Keratinocyte (primary cell): ENCODE measurements at regions not wholly inside any gene's neighbourhood (a gene's known extent, or its start where the extent isn't known, plus 50 kb on each side); places are given as distances from the start of the nearest gene placed in this dataset.
A peak's percentile ranks its signal among the peaks of the same experiment; 100 is the strongest.

Source experiments
- DNase-seq: peaks from one replicate; pipeline ENCODE4 v3.0.0-alpha.2; 2011; ENCODE audit warnings: low read depth, missing footprints, low spot score
- FAIRE-seq: peaks from 2 replicates; lab custom pipeline; 2011; peaks lifted over from hg19 to GRCh38; lab: Jason Lieb, UNC
- H2AFZ ChIP-seq: 2 replicates; pipeline ENCODE4 v1.6.0; 2012; ENCODE audit warnings: low read length, control low read depth, inconsistent platforms; ENCODE audit not compliant: control insufficient read depth
- H3K27ac ChIP-seq: 2 replicates; pipeline ENCODE4 v1.5.1; 2011; ENCODE audit warnings: low read length; ENCODE audit not compliant: control insufficient read depth, insufficient read depth
- H3K27me3 ChIP-seq: 3 replicates; pipeline ENCODE4 v1.6.0; 2011; ENCODE audit warnings: low read length; ENCODE audit not compliant: control insufficient read depth, insufficient read depth; ENCODE audit errors: extremely low read depth
- H3K36me3 ChIP-seq, 2 experiments: 2 replicates in 1 of 2; 3 replicates in 1 of 2; pipeline ENCODE4 v1.5.1; 2011; ENCODE audit warnings: low read length in 2 of 2, mild to moderate bottlenecking in 1 of 2; ENCODE audit not compliant: control insufficient read depth in 2 of 2, insufficient read depth in 2 of 2; ENCODE audit errors: extremely low read depth in 1 of 2
- H3K4me1 ChIP-seq: 3 replicates; pipeline ENCODE4 v1.5.1; 2011; ENCODE audit warnings: low read length; ENCODE audit not compliant: control insufficient read depth, insufficient read depth; ENCODE audit errors: extremely low read depth
- H3K4me2 ChIP-seq: 3 replicates; pipeline ENCODE4 v1.6.0; 2011; ENCODE audit warnings: low read depth, low read length; ENCODE audit not compliant: control insufficient read depth, insufficient read depth; ENCODE audit errors: extremely low read depth
- H3K4me3 ChIP-seq, 3 experiments: fragments of 200-600 bp in 1 of 3; sonication (generic) in 1 of 3; 2 replicates in 2 of 3; 3 replicates in 1 of 3; pipeline ENCODE4 v1.5.1; 2011 to 2016; ENCODE audit warnings: low read length in 3 of 3, mild to moderate bottlenecking in 3 of 3, control low read depth in 2 of 3, inconsistent platforms in 1 of 3, low read depth in 1 of 3, mixed read lengths in 1 of 3, mixed run types in 1 of 3, moderate library complexity in 1 of 3; ENCODE audit not compliant: control insufficient read depth in 2 of 3, insufficient read depth in 2 of 3; ENCODE audit errors: extremely low read depth in 1 of 3
- H3K79me2 ChIP-seq: 2 replicates; pipeline ENCODE4 v1.6.0; 2012; ENCODE audit warnings: low read length; ENCODE audit not compliant: control insufficient read depth, insufficient read depth
- H3K9ac ChIP-seq: 3 replicates; pipeline ENCODE4 v1.6.0; 2011; ENCODE audit warnings: low read length; ENCODE audit not compliant: control insufficient read depth, insufficient read depth; ENCODE audit errors: extremely low read depth
- H3K9me1 ChIP-seq: 3 replicates; pipeline ENCODE4 v1.6.0; 2011; ENCODE audit warnings: low read length; ENCODE audit not compliant: control insufficient read depth, insufficient read depth; ENCODE audit errors: extremely low read depth
- H3K9me3 ChIP-seq: 2 replicates; pipeline ENCODE4 v1.5.1; 2012; ENCODE audit warnings: low read depth, low read length; ENCODE audit not compliant: control insufficient read depth
- H4K20me1 ChIP-seq: 3 replicates; pipeline ENCODE4 v1.6.0; 2011; ENCODE audit warnings: low read length; ENCODE audit not compliant: control insufficient read depth, insufficient read depth; ENCODE audit errors: extremely low read depth
- CTCF ChIP-seq, 3 experiments: IDR thresholded peaks in 1 of 3; conservative IDR thresholded peaks in 1 of 3; optimal IDR thresholded peaks in 1 of 3; 2 replicates in 2 of 3; 3 replicates in 1 of 3; pipeline versions ENCODE3 to v1.5.1; 2011; ENCODE audit warnings: low read length in 3 of 3, mild to moderate bottlenecking in 3 of 3, moderate library complexity in 2 of 3, control low read depth in 1 of 3, inconsistent platforms in 1 of 3; ENCODE audit not compliant: insufficient read depth in 2 of 3; ENCODE audit errors: extremely low read depth in 1 of 3
- EZH2 ChIP-seq: IDR thresholded peaks from one replicate; pipeline ENCODE4 v1.6.1; 2012; ENCODE audit warnings: inconsistent platforms, mild to moderate bottlenecking, low read length, moderate library complexity
- dilution Hi-C: fragments of 300-500 bp; cut with MboI; formaldehyde crosslinking; loops from one replicate; pipeline ENCODE4 v1.7.0; 2020; ENCODE audit warnings: low sequenced_read_pairs; ENCODE audit not compliant: extremely low pct_ligation_motif_present

GRCh38 chr18:2412996-2413751 is 158.1 kb downstream of the METTL4 start:
- Histone ChIP-seq H3K27ac (no peak overlapping the region), H3K27me3 (no peaks in the 10 kb centered on the region), H3K9me3 (no peaks in the 10 kb centered on the region), H3K9ac (no peak overlapping the region), H3K4me1 (peaks cover 34% of the 10 kb centered on the region), H3K79me2 (no peaks in the 10 kb centered on the region), H3K4me2 (no peak overlapping the region), H2AFZ (peak overlapping the region; percentile 5), H3K4me3 (no peak overlapping the region), H3K36me3 (no peaks in the 10 kb centered on the region), H4K20me1 (no peaks in the 10 kb centered on the region), H3K9me1 (no peaks in the 10 kb centered on the region)
- DNase-seq: no peak
- dilution Hi-C loops: no loop called here
- peak; percentile 5 for FAIRE-seq
- TF ChIP-seq EZH2: no peak
- TF ChIP-seq CTCF (optimal IDR thresholded peaks at IDR 0.05 in 1 of 3, IDR thresholded peaks at IDR 0.05 in 1 of 3, conservative IDR thresholded peaks at IDR 0.05 in 1 of 3; ENCODE audit: extremely low read depth in 1 of 3, insufficient read depth in 2 of 3, low read length in 3 of 3): no peak

DNA sequence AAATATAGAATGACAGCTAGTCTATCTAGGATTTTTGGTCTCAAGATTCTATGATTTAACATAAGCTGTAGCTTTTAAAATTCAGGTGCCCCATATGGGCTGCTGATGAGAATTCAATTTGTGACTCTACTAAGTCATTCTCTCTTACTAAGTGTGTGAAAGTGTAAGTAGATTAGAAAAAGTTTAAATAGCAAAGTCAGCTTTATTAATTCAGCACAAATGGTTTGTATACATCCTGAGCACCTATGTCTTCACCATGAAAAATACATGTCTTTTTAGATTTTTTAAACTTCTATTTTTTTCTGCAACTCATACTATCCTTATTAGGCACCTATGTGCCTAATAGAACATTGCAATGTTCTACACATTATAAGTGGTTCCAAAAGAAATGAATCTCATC is 157.1 kb downstream of the METTL4 start:
- Histone ChIP-seq H3K4me3 (no peak overlapping the region), H3K9me1 (no peaks in the 10 kb centered on the region), H3K79me2 (no peaks in the 10 kb centered on the region), H3K9me3 (no peaks in the 10 kb centered on the region), H3K4me1 (peaks cover 34% of the 10 kb centered on the region), H4K20me1 (no peaks in the 10 kb centered on the region), H3K4me2 (no peak overlapping the region), H3K36me3 (no peaks in the 10 kb centered on the region), H3K9ac (no peak overlapping the region), H3K27ac (no peak overlapping the region), H2AFZ (no peak overlapping the region), H3K27me3 (no peaks in the 10 kb centered on the region)
- DNase-seq (no peak), FAIRE-seq (no peak)
- no peak for TF ChIP-seq CTCF (optimal IDR thresholded peaks at IDR 0.05 in 1 of 3, IDR thresholded peaks at IDR 0.05 in 1 of 3, conservative IDR thresholded peaks at IDR 0.05 in 1 of 3; ENCODE audit: extremely low read depth in 1 of 3, insufficient read depth in 2 of 3, low read length in 3 of 3)
- no peak for TF ChIP-seq EZH2
- dilution Hi-C loops: no loop called here
